MM.1S (cell line): ENCODE measurements at regions not wholly inside any gene's neighbourhood (a gene's known extent, or its start where the extent isn't known, plus 50 kb on each side); places are given as distances from the start of the nearest gene placed in this dataset.

ENCODE experiments used
- DNase-seq: peaks from one replicate; pipeline ENCODE4 v3.0.0-alpha.2; 2015
- H2AFZ ChIP-seq: fragments of 300-600 bp; sonication (generic); 2 replicates; pipeline ENCODE4 v1.6.0; 2016; ENCODE audit warnings: antibody characterized with exemption, low read length
- H3F3A ChIP-seq: fragments of 300-600 bp; sonication (generic); 2 replicates; pipeline ENCODE4 v1.6.1; 2016; ENCODE audit warnings: mild to moderate bottlenecking, antibody characterized with exemption, low read length, moderate library complexity, mixed read lengths; ENCODE audit not compliant: insufficient read depth
- H3K27ac ChIP-seq: fragments of 300-600 bp; sonication (generic); 2 replicates; pipeline ENCODE4 v1.5.1; 2016; ENCODE audit warnings: mild to moderate bottlenecking, low read length
- H3K27me3 ChIP-seq: fragments of 300-600 bp; sonication (generic); replicated peaks from 2 replicates; pipeline ENCODE4 v1.6.0; 2016; ENCODE audit warnings: low read length; ENCODE audit not compliant: insufficient read depth
- H3K36me3 ChIP-seq: fragments of 300-600 bp; sonication (generic); replicated peaks from 2 replicates; pipeline ENCODE4 v1.6.1; 2016; ENCODE audit warnings: mild to moderate bottlenecking, low read length, mixed read lengths; ENCODE audit not compliant: insufficient read depth
- H3K4me1 ChIP-seq: fragments of 300-600 bp; sonication (generic); 2 replicates; pipeline ENCODE4 v1.6.1; 2016; ENCODE audit warnings: low read length, mixed read lengths
- H3K4me2 ChIP-seq: fragments of 300-600 bp; sonication (generic); 2 replicates; pipeline ENCODE4 v1.6.0; 2016; ENCODE audit warnings: low read depth, low read length
- H3K4me3 ChIP-seq: fragments of 300-600 bp; sonication (generic); 2 replicates; pipeline ENCODE4 v1.5.1; 2016; ENCODE audit warnings: low read length, mixed read lengths
- H3K79me2 ChIP-seq: fragments of 300-600 bp; sonication (generic); 2 replicates; pipeline ENCODE4 v1.6.1; 2016; ENCODE audit warnings: mixed run types, low read length, mixed read lengths
- H3K9ac ChIP-seq: fragments of 300-600 bp; sonication (generic); 2 replicates; pipeline ENCODE4 v1.6.1; 2016; ENCODE audit warnings: low read length, mixed read lengths
- H3K9me2 ChIP-seq: fragments of 300-600 bp; sonication (generic); replicated peaks from 2 replicates; pipeline ENCODE4 v1.6.1; 2016; ENCODE audit warnings: mild to moderate bottlenecking, low read length, mixed read lengths; ENCODE audit not compliant: insufficient read depth
- H3K9me3 ChIP-seq: fragments of 300-600 bp; sonication (generic); replicated peaks from 2 replicates; pipeline ENCODE4 v1.6.1; 2016; ENCODE audit warnings: mild to moderate bottlenecking, low read length, mixed read lengths; ENCODE audit not compliant: insufficient read depth
- H4K20me1 ChIP-seq: fragments of 300-600 bp; sonication (generic); 2 replicates; pipeline ENCODE4 v1.6.1; 2016; ENCODE audit warnings: mild to moderate bottlenecking, low read length, moderate library complexity, mixed read lengths; ENCODE audit not compliant: insufficient read depth
- CTCF ChIP-seq: fragments of 300-600 bp; sonication (generic); IDR thresholded peaks from 2 replicates; pipeline ENCODE4 v1.5.1; 2016; ENCODE audit warnings: antibody characterized with exemption, low read length, mixed read lengths
- EZH2 ChIP-seq: fragments of 300-600 bp; sonication (generic); optimal IDR thresholded peaks from 2 replicates; pipeline ENCODE3; 2017; ENCODE audit warnings: low read depth, mild to moderate bottlenecking, antibody characterized with exemption, low read length, mixed read lengths
- EZH2phosphoT487 ChIP-seq: fragments of 300-600 bp; sonication (generic); IDR thresholded peaks from 2 replicates; pipeline ENCODE4 v1.6.1; 2018; ENCODE audit warnings: antibody characterized with exemption, low read length

GRCh38 chr1:55423376-55423775, 208.2 kb upstream of the USP24 start:
- Histone ChIP-seq H2AFZ (no peak overlapping the region), H4K20me1 (no peaks in the 10 kb centered on the region), H3K79me2 (no peaks in the 10 kb centered on the region), H3K4me2 (no peak overlapping the region), H3K36me3 (no peaks in the 10 kb centered on the region), H3K9me2 (no peaks in the 10 kb centered on the region), H3K4me1 (no peaks in the 10 kb centered on the region), H3K27ac (no peak overlapping the region), H3F3A (no peaks in the 10 kb centered on the region), H3K9me3 (no peaks in the 10 kb centered on the region), H3K27me3 (no peaks in the 10 kb centered on the region), H3K9ac (no peak overlapping the region), H3K4me3 (no peak overlapping the region)
- no peak for DNase-seq
- TF ChIP-seq EZH2phosphoT487 = no peak
- no peak for TF ChIP-seq EZH2
- no peak for TF ChIP-seq CTCF

GRCh38 chr1:55420929-55421716, 206.0 kb upstream of the USP24 start:
- Histone ChIP-seq H3K9ac (no peak overlapping the region), H3K9me3 (no peaks in the 10 kb centered on the region), H3K27me3 (no peaks in the 10 kb centered on the region), H2AFZ (no peak overlapping the region), H3K79me2 (no peaks in the 10 kb centered on the region), H3K4me3 (no peak overlapping the region), H3K9me2 (no peaks in the 10 kb centered on the region), H4K20me1 (no peaks in the 10 kb centered on the region), H3K4me1 (no peaks in the 10 kb centered on the region), H3K4me2 (no peak overlapping the region), H3K27ac (no peak overlapping the region), H3F3A (no peaks in the 10 kb centered on the region), H3K36me3 (no peaks in the 10 kb centered on the region)
- no peak for DNase-seq
- TF ChIP-seq CTCF (no peak), EZH2phosphoT487 (no peak), EZH2 (no peak)

GRCh38 chr1:55420026-55420425, 204.9 kb upstream of the USP24 start:
- H3K9me3 ChIP-seq = no peaks in the 10 kb centered on the region
- no peak overlapping the region for H3K27ac ChIP-seq
- H3K4me3 ChIP-seq = no peak overlapping the region
- DNase-seq = no peak
- H3K36me3 ChIP-seq = no peaks in the 10 kb centered on the region
- H3K9ac ChIP-seq = no peak overlapping the region
- H4K20me1 ChIP-seq = no peaks in the 10 kb centered on the region
- H3F3A ChIP-seq = no peaks in the 10 kb centered on the region
- no peaks in the 10 kb centered on the region for H3K4me1 ChIP-seq
- no peaks in the 10 kb centered on the region for H3K27me3 ChIP-seq
- H2AFZ ChIP-seq = no peak overlapping the region
- H3K4me2 ChIP-seq = no peak overlapping the region
- TF ChIP-seq CTCF (no peak), EZH2phosphoT487 (no peak), EZH2 (no peak)
- no peaks in the 10 kb centered on the region for H3K79me2 ChIP-seq
- no peaks in the 10 kb centered on the region for H3K9me2 ChIP-seq
